Aorta (tissue), 5 donors: ENCODE measurements at regions not wholly inside any gene's neighbourhood (a gene's known extent, or its start where the extent isn't known, plus 50 kb on each side); places are given as distances from the start of the nearest gene placed in this dataset.

Experiments
- ATAC-seq: fragments of 200-7000 bp; cut with Tn5 transposase; one replicate; pipeline ENCODE4 v1.9.1; 2022; ENCODE audit warnings: moderate library complexity; ENCODE audit not compliant: low FRiP score
- DNase-seq, 2 donors: peaks; one replicate each; pipeline ENCODE4 v3.0.0-alpha.2; 2020
- H3K27ac ChIP-seq, 2 donors: one replicate each; pipeline ENCODE4 v1.5.1; 2013; ENCODE audit warnings: low read length in 2 of 2, mild to moderate bottlenecking in 2 of 2, moderate library complexity in 2 of 2, control low read depth in 1 of 2, inconsistent platforms in 1 of 2, low read depth in 1 of 2
- H3K27me3 ChIP-seq, 2 donors: one replicate each; pipeline ENCODE4 v1.6.1; 2013; ENCODE audit warnings: control low read depth in 1 of 2, low read length in 1 of 2, mild to moderate bottlenecking in 1 of 2, moderate library complexity in 1 of 2; ENCODE audit not compliant: insufficient read depth in 2 of 2, control insufficient read depth in 1 of 2
- H3K36me3 ChIP-seq, 2 donors: one replicate each; pipeline ENCODE4 v1.6.1; 2013; ENCODE audit warnings: control low read depth in 1 of 2, low read length in 1 of 2, mild to moderate bottlenecking in 1 of 2; ENCODE audit not compliant: insufficient read depth in 2 of 2, control insufficient read depth in 1 of 2
- H3K4me1 ChIP-seq, 2 donors: one replicate each; pipeline ENCODE4 v1.6.1; 2013; ENCODE audit warnings: low read length in 2 of 2, control low read depth in 1 of 2, mild to moderate bottlenecking in 1 of 2, moderate library complexity in 1 of 2; ENCODE audit not compliant: insufficient read depth in 2 of 2, control insufficient read depth in 1 of 2
- H3K4me3 ChIP-seq, 2 donors: one replicate each; pipeline ENCODE4 v1.5.1; 2013; ENCODE audit warnings: low read length in 2 of 2, control low read depth in 1 of 2, mild to moderate bottlenecking in 1 of 2
- H3K9me3 ChIP-seq: one replicate; pipeline ENCODE4 v1.6.1; 2013; ENCODE audit warnings: mild to moderate bottlenecking, low read length; ENCODE audit not compliant: control insufficient read depth
- WGBS, 2 donors: extraction: QIAGEN DNeasy Blood & Tissue Kit; methylation state at CpG; one replicate each; pipeline ENCODE4 v1.1.7; 2013; 5-methylcytosine and 5-hydroxymethylcytosine counted together
- intact Hi-C, 2 donors: fragments of 100-400 bp; cut with DNase I; formaldehyde crosslinking; loops; one replicate each; pipeline versions ENCODE4 v1.14.2 to v1.15.0; 2022
- donor health status: healthy with polysubstance abuse.
- donor health status: Bipolar disorder and iron deficiency.
- donor health status: DM: no; HTN: no; CAD: no.
- donor health status: DM: no; HTN: no; CAD: no.
- donor health status: DM: yes; HTN: yes; CAD: no.

- no peak overlapping the region for H3K27ac ChIP-seq
- H3K4me1 ChIP-seq, result no peaks in the 10 kb centered on the region
- intact Hi-C loops, result loop anchor here in 1 of 2 donors (10.0 kb wide), 2 partner anchors 72 to 152 kb away; partner anchors contain the start of gene KLF13
- no peak for ATAC-seq
- no peaks in the 10 kb centered on the region for H3K36me3 ChIP-seq
- peak in 1 of 2 donors; percentile 36 for DNase-seq
- no peaks in the 10 kb centered on the region for H3K27me3 ChIP-seq
- 83 to 87% methylated on average over 5 of the region's 5 CpGs for WGBS, 2 donors
- no peak overlapping the region for H3K4me3 ChIP-seq
- H3K9me3 ChIP-seq, result no peaks in the 10 kb centered on the region
Measured at GRCh38 chr15:31476866-31477265, 150.2 kb downstream of the KLF13 start.

DNA sequence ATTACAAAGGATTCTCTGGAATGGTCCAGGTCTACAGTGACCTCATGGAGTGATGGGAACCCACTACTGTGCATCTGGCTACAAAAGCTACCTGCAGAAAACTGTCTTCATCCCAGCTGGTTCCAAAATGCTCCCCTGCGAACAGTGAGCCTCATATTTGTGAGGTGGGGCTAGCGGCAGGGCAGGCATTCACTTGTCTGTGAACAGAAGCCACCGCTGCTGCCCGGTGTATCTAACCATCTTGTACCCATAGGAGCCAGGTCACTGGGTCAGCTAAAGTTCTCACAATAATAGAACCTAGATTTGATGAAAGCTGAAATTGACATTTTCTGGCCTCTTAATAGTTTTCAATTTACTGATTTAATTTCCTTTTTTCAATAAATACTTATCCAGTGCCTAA lies 150.7 kb downstream of the KLF13 start:
- intact Hi-C loops, result loop anchor here in 1 of 2 donors (10.0 kb wide), 2 partner anchors 72 to 152 kb away; partner anchors contain the start of gene KLF13
- no peak for ATAC-seq
- Histone ChIP-seq H3K4me1 (no peaks in the 10 kb centered on the region), H3K4me3 (no peak overlapping the region), H3K27me3 (no peaks in the 10 kb centered on the region), H3K9me3 (no peaks in the 10 kb centered on the region), H3K36me3 (no peaks in the 10 kb centered on the region), H3K27ac (no peak overlapping the region)
- DNase-seq, result peak in 1 of 2 donors; percentile 15
- WGBS, 2 donors, result 98 to 99% methylated on average over 4 of the region's 4 CpGs

DNA sequence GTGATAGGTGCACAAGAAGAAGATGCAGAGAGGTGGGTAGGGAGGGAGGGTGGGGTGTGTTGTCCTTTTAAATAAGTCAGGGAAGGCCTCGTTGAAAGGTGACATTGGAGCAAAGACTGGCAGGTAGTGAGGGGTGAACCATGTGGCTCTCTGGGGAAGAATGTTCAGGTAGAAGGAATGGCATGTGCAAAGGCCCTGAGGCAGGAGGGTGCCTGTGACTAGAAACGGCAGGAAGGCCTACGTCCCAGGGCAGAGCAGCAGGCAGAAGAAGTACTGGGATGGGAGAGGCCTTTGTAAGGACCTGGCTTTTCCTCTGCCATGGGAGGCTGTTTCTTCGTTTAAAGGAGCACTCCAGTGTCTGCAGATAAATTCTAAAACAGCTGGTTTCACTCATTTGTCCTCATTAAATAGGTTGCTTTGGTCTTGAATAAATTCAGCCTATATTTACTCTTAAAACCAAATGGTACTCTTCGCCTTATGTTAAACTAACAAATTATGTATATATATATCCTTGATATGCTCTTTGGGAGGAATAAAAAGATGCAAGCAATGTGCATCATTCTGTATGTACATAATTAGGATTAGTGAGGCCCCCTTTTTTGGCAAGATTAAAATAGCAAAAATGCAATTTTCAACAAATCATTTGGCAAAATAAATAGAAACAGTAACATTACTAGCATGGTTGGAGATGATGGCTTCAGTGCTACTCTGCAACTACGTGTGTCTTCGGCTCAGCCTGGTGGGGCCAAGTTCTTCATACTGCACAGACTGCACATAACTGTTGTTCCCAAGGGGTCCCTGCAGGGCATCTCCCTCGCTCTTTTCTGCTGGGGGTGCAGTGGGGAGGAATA lies 151.4 kb downstream of the KLF13 start:
- Histone ChIP-seq H3K9me3 (no peaks in the 10 kb centered on the region), H3K36me3 (no peaks in the 10 kb centered on the region), H3K4me1 (no peaks in the 10 kb centered on the region), H3K27me3 (no peaks in the 10 kb centered on the region), H3K4me3 (no peak overlapping the region), H3K27ac (no peak overlapping the region)
- intact Hi-C loops, result loop anchor here in 1 of 2 donors (10.0 kb wide), 2 partner anchors 73 to 153 kb away; partner anchors contain the start of gene KLF13
- DNase-seq, result no peak
- WGBS, 2 donors, result 97 to 98% methylated on average over 8 of the region's 8 CpGs
- no peak for ATAC-seq

DNA sequence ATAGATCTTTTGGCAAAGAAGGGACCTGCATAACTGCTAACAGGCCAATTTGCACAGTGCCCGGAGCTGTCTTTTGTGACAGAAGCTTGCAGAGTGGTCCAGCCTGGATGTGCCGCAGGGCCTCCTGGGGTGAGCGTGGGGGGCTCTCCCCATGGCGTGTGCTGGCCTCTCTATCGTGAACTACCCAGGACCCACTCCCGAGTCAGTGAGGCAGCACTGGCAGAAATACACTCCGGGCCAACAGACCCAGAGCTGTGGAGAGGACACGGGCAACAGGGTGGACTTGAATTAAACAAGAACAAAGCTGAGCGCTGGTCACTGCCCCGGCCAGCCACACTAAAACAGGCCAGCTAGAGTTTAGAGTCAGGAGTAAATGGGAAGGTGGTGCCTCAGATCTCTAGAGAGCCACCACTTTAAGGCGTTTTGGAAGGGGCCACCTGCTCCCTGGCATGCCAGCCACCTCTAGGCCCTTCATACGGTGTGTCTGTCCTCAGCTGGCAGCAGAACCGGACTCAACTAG lies 152.1 kb downstream of the KLF13 start:
- Histone ChIP-seq H3K27me3 (no peaks in the 10 kb centered on the region), H3K4me1 (no peaks in the 10 kb centered on the region), H3K9me3 (no peaks in the 10 kb centered on the region), H3K36me3 (no peaks in the 10 kb centered on the region), H3K4me3 (no peak overlapping the region), H3K27ac (no peak overlapping the region)
- DNase-seq, result peak in 1 of 2 donors; percentile 10
- 93% methylated on average over 12 to 13 of the region's 13 CpGs for WGBS, 2 donors
- no peak for ATAC-seq
- intact Hi-C loops, result loop anchor here in 1 of 2 donors (10.0 kb wide), 2 partner anchors 74 to 154 kb away; partner anchors contain the start of gene KLF13

DNA sequence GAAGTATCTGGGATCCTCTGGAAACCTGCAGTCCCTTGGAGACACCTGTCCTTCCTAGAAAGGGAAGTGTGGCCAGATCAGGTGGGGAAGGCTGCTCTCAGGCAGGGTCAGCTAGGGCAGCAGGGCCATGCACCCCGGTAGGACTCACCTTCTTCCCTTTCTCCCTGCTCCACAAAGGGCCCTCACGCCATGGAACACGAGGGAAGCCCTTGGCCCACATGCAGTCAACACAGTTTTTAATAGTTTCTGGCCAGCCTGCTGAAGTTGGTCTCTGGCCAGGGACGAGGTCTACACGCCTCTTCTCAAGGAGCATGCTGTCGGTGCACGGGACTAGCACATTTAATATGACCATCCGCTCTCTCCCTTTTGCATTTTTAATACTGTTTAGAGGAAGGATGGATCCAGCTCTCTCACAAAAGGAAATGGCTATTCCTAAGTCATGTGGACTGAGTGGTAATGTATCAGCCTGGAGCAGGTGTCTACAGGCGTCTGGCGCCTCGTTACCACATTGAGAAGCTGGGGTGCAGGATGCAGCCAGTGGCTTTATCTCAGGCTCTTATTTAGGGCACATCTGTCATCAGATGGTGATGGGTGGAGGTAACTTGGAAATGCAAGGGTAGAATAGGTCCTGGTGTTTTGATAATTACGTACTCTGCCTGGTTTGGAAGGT lies 153.9 kb downstream of the KLF13 start:
- H3K27ac ChIP-seq, result no peak overlapping the region
- no peaks in the 10 kb centered on the region for H3K9me3 ChIP-seq
- no peaks in the 10 kb centered on the region for H3K4me1 ChIP-seq
- no peaks in the 10 kb centered on the region for H3K36me3 ChIP-seq
- DNase-seq, result no peak
- no peak overlapping the region for H3K4me3 ChIP-seq
- intact Hi-C loops, result loop anchor here in 1 of 2 donors (10.0 kb wide), 2 partner anchors 156 to 486 kb away; partner anchors contain the start of genes KLF13 and MTMR10
- WGBS, 2 donors, result 37% methylated on average over 12 of the region's 12 CpGs
- no peak for ATAC-seq
- H3K27me3 ChIP-seq, result no peaks in the 10 kb centered on the region

GRCh38 chr15:31481142-31481541 lies 154.5 kb downstream of the KLF13 start:
- WGBS, 2 donors, result 59 to 72% methylated on average over 3 of the region's 3 CpGs
- no peaks in the 10 kb centered on the region for H3K27me3 ChIP-seq
- ATAC-seq, result no peak
- no peaks in the 10 kb centered on the region for H3K36me3 ChIP-seq
- no peak for DNase-seq
- no peaks in the 10 kb centered on the region for H3K4me1 ChIP-seq
- no peak overlapping the region for H3K27ac ChIP-seq
- H3K4me3 ChIP-seq, result no peak overlapping the region
- no peaks in the 10 kb centered on the region for H3K9me3 ChIP-seq
- intact Hi-C loops, result loop anchor here in 1 of 2 donors (10.0 kb wide), 2 partner anchors 156 to 486 kb away; partner anchors contain the start of genes KLF13 and MTMR10

DNA sequence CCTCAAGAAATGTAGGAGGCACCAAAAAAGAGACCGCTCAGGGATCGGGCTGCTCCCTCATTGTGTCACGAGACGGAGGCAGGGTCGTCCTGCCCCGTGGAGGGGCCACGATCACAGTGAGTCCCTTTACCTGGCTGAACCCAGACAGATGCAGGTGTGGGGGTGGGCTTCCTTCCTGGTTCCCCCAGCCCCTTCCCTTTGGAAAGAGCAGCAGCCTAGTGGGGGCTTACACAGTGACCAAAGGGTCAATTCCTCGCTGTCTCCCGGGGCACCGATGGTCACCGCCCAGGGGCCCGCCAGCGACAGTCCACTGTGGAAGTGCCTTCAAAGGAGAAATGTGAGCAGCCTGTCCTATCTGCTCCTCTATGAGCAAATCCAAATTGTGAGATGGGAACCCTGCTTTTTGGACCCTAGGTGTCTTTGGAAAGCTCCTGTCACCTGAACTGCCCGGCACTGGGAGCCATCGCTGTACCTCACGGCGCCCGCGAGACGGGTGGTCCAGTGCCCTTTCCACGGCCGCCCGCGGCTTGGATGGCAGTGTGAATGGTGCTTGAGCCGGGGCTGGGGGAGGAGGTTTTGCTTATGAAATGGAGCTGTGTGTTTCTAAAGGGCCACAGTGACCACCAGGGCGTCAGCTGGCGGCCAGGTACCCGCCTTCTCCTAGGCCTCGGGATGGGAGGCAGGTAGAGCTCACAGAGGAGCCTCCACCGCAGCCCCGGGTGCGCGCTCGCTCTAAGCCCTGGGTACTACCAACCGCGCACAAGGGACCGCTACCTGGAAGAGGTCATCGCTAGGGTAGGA lies 155.7 kb downstream of the KLF13 start:
- Histone ChIP-seq H3K36me3 (no peaks in the 10 kb centered on the region), H3K4me3 (no peak overlapping the region), H3K9me3 (no peaks in the 10 kb centered on the region), H3K27me3 (no peaks in the 10 kb centered on the region), H3K27ac (no peak overlapping the region), H3K4me1 (no peaks in the 10 kb centered on the region)
- intact Hi-C loops, result loop anchor here in 1 of 2 donors (10.0 kb wide), 2 partner anchors 158 to 488 kb away; partner anchors contain the start of genes KLF13 and MTMR10
- ATAC-seq, result no peak
- peak in 1 of 2 donors; percentile 42 for DNase-seq
- 95 to 96% methylated on average over 38 of the region's 38 CpGs for WGBS, 2 donors
